ENCODE measurements at regions not wholly inside any gene's neighbourhood (a gene's known extent, or its start where the extent isn't known, plus 50 kb on each side); places are given as distances from the start of the nearest gene placed in this dataset.
"Not testable (repeated sequence)": the region's sequence is repeated elsewhere in the genome, so short reads cannot be mapped to it uniquely, and the experiment has no call there.

- ATAC-seq = no peak
These were observed 62.0 kb downstream of the SKIDA1 start for GRCh38 chr10:21463436-21463835.

GRCh38 chr10:21458126-21458871, 67.2 kb downstream of the SKIDA1 start:
- no peak for ATAC-seq

GRCh38 chr10:21456160-21456559, 69.3 kb downstream of the SKIDA1 start:
- ATAC-seq = no peak

- no peak for ATAC-seq
These were observed 73.3 kb downstream of the SKIDA1 start for GRCh38 chr10:21452203-21452602.

- ATAC-seq = no peak
These were observed 76.1 kb downstream of the SKIDA1 start for GRCh38 chr10:21449288-21449966.

GRCh38 chr10:21445163-21445562, 80.3 kb downstream of the SKIDA1 start:
- no peak for ATAC-seq

GRCh38 chr10:21441625-21442024, 83.9 kb downstream of the SKIDA1 start:
- ATAC-seq = no peak

- not testable (repeated sequence) for ATAC-seq
These were observed 86.6 kb downstream of the SKIDA1 start for GRCh38 chr10:21438914-21439313.

GRCh38 chr10:21437770-21438382, 87.6 kb downstream of the SKIDA1 start:
- ATAC-seq = no peak

GRCh38 chr10:21432266-21432665, 93.2 kb downstream of the SKIDA1 start:
- ATAC-seq = peak; percentile 52

- ATAC-seq = no peak
These were observed 93.7 kb downstream of the SKIDA1 start for GRCh38 chr10:21431799-21432198.

GRCh38 chr10:21427804-21428481, 97.5 kb downstream of the SKIDA1 start:
- peak; percentile 95 for ATAC-seq

- ATAC-seq = no peak
These were observed 101.0 kb downstream of the SKIDA1 start for GRCh38 chr10:21424459-21424861.

GRCh38 chr10:21423850-21424249, 101.6 kb downstream of the SKIDA1 start:
- no peak for ATAC-seq

- no peak for ATAC-seq
These were observed 102.1 kb downstream of the SKIDA1 start for GRCh38 chr10:21423338-21423737.

GRCh38 chr10:21421794-21422193, 103.7 kb downstream of the SKIDA1 start:
- ATAC-seq = no peak

GRCh38 chr10:21421016-21421415, 104.5 kb downstream of the SKIDA1 start:
- ATAC-seq = no peak

- not testable (repeated sequence) for ATAC-seq
These were observed 106.4 kb downstream of the SKIDA1 start for GRCh38 chr10:21418981-21419576.

- ATAC-seq = no peak
These were observed 108.2 kb downstream of the SKIDA1 start for GRCh38 chr10:21417172-21417712.

- no peak for ATAC-seq
These were observed 111.8 kb downstream of the SKIDA1 start for GRCh38 chr10:21413680-21414079.

GRCh38 chr10:21413268-21413667, 112.2 kb downstream of the SKIDA1 start:
- no peak for ATAC-seq

GRCh38 chr10:21406595-21407193, 118.8 kb downstream of the SKIDA1 start:
- ATAC-seq = no peak

All from esophagus mucosa (tissue), 1 donor.